Activated CD4-positive, alpha-beta T cell treated with anti-CD3 and anti-CD28 coated beads, Interleukin-2, amount 50 U/mL, for 4 hours (primary cell): ENCODE measurements at regions not wholly inside any gene's neighbourhood (a gene's known extent, or its start where the extent isn't known, plus 50 kb on each side); places are given as distances from the start of the nearest gene placed in this dataset.

Experiments
- DNase-seq, 2 experiments: peaks; one replicate each; pipeline ENCODE4 v3.0.0-alpha.2; 2020

GRCh38 chr19:31610018-31610417 is 260.8 kb upstream of the TSHZ3 start:
- no peak for DNase-seq

GRCh38 chr19:31611046-31611877 is 262.0 kb upstream of the TSHZ3 start:
- no peak for DNase-seq

- no peak for DNase-seq
Measured at GRCh38 chr19:31612873-31613272, 263.6 kb upstream of the TSHZ3 start.

- DNase-seq, result no peak
Measured at GRCh38 chr19:31613683-31614219, 264.5 kb upstream of the TSHZ3 start.

GRCh38 chr19:31616031-31616430 is 266.8 kb upstream of the TSHZ3 start:
- DNase-seq, result no peak

DNA sequence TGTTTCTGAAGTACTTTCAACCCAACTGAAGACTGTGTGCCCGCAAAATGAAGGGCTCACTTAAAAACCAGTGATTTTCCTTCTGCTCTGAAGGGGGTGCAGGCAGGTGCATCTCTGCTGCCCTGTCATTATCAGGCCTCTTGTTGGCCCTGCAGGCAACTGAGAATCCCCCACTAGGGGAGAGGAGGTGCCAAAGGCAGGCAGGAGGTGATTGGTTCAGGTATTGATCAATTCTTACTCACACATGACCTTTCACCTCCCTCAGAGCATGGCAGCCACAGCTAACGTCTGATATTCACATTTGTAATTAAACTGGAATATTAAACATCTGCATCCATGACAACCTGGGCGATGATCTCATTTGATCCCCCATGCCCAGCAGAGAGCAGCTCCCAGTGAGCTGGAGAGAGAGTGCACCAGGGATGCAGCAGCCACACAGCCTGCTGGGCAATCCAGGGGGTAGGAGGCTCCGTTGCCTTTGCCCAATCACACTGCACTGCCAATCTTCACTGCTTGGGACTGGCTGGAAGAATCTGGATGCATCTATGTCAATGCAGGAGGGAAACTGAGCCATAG is 267.9 kb upstream of the TSHZ3 start:
- DNase-seq, result no peak

- no peak for DNase-seq
Measured at GRCh38 chr19:31625056-31625455, 275.8 kb upstream of the TSHZ3 start.

GRCh38 chr19:31625575-31625974 is 276.3 kb upstream of the TSHZ3 start:
- no peak for DNase-seq

- no peak for DNase-seq
Measured at GRCh38 chr19:31626941-31627340, 277.7 kb upstream of the TSHZ3 start.

- no peak for DNase-seq
Measured at GRCh38 chr19:31627620-31628365, 278.6 kb upstream of the TSHZ3 start.

- DNase-seq, result no peak
Measured at GRCh38 chr19:31629579-31630363, 280.5 kb upstream of the TSHZ3 start.

GRCh38 chr19:31633014-31633413 is 283.8 kb upstream of the TSHZ3 start:
- DNase-seq, result no peak

DNA sequence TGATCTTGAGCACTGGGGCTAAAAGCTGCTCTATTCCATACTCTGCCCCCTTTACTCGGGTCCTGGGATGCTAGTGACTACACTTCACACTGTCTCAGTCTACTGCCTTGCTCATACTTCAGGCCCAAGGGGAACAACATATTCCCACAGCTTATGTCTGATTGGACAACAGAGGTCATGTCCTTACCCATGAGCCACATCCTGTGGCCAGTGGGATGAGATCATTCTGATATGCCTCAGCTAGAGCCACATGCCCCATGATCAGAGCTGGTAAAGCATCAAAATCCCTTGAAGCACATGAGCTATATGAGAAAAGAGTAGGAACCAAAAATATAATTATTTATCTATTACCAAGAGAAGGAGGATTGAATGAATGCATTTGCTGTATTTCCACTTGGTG is 290.1 kb upstream of the TSHZ3 start:
- DNase-seq, result no peak

DNA sequence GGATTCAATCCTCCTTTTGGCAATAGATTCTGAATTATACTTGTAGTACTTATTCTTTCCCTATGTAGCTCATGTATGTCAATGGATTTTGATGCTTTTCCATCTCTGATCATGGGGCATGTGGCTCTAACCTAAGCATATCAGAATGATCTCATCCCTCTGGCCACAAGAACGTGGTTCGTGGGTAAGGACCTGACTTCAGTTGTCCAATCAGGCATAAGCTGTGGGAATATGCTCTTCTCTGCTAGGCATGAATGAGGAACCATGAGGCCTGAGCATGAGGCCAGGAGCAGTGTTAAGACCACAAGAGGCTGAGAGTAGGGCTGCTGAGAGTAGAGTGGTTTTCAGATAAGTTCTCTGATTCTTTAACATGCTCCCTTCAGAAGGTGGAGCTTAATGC is 292.4 kb upstream of the TSHZ3 start:
- no peak for DNase-seq

DNA sequence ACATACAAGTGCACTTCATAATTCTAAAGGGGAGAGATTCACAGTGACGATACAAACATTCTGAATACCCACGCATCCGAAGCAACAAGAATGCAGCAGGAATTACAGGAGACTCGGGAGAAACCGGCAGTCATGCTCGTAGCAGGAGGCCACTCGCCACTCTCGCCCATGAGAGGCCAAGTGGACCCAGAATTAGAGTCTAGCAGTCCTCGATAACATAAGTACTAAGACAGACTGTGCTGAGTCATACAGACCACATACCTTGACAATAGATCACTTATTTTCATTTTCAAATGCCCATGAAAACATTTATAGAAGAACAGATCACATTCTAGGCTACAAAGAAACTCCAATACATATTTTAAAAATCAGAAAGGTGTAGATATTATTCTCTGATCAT is 299.1 kb upstream of the TSHZ3 start:
- DNase-seq, result no peak

DNA sequence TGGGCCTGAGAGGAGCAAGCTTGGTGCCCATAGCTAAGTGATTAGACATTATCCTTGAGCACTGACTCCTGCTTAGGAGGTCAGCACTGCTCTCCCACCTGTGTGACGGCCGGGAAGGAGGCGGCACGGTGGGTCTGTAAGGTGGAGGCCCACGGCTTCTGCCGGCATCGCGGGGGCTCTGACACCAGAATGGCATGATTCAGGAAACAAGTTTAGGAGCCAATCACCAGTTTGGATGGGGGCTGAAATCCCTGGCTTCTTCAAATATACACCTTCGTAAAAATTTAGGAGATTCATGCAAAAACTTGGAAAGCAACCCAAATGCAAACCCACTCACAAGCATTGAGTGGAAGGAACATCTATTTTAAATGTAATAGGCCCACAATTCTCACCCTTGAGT is 307.3 kb upstream of the TSHZ3 start:
- DNase-seq, result no peak

DNA sequence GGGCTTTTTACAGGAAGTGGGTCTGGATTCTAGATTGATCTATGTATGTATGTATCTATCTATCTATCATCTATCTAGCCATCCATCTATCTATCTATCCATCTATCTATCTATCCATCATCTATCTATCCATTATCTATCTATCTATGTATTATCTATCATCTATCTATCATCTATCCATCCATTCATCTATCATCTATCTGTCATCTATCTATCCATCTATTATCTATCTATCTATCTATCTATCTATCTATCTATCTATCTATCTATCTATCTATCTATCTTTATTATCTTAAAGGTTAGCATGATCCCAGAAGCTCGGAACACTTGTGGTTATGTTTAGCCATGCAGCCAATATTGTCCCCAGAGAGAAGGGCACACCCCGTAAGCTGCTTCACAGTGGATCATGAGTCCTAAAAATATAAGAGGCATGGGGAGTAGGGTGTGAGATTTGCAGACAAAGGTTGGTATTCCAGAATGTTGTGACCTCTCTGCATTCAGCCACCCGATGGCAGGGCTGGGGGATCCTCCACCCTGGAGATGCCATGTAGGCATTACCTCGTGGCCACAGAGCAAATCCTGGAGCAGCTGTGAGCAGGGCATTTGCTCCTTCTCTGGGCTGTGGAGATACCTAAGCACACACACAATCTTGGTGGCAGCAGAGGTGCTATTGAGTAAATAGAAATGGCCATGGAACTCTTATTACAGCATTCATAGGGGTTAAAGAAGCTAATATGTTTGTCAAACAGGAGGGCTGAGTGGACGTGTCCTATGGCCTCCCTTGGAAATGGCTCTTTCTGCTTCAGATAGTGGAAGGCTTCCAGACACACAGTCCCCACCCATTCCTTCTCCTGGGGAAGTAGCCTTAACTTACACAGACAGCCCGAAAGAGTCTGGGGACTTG is 310.0 kb upstream of the TSHZ3 start:
- no peak for DNase-seq

GRCh38 chr19:31659897-31660210 is 310.6 kb upstream of the TSHZ3 start:
- DNase-seq, result no peak

GRCh38 chr19:31664096-31664495 is 314.9 kb upstream of the TSHZ3 start:
- no peak for DNase-seq

DNA sequence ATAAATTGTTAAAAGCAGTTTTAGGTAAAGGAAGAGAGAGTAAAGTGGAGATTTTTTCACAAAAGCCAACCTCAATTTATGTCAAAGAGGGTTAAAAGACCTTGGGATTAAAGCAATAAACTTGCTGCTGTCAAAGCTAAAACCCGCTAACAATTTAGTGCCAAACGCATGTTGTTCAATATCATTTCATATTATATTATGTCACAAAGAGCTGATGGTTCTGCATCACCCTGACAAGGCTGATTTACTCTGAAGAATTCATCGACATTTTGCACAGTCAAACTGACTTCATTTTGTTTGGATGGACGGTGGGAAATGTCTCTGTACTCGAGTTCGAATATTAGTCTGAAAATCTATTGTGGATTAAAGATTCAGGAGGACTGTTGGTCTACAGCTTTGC is 315.8 kb upstream of the TSHZ3 start:
- no peak for DNase-seq

DNA sequence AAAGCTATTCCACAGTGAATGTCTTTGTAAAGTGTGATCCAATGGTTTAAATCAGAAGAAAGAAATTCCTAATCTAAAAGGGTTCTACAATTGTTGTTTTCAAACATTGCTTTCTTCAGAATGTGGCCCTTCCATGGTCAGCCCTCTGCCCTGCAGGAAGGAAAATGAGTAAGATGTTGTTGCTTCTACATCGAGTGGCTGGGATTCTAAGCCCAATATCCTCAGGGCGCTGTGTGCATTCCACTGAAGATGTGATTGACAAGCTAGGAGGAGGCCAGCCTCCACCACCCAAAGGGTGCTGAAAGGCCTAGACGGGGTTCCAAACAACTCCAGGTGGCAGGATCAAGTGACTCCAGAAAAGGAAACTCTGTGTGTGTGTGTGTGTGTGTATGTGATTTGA is 316.9 kb upstream of the TSHZ3 start:
- no peak for DNase-seq

GRCh38 chr19:31667106-31667505 is 317.9 kb upstream of the TSHZ3 start:
- no peak for DNase-seq
